H9 (cell line): ENCODE measurements at regions not wholly inside any gene's neighbourhood (a gene's known extent, or its start where the extent isn't known, plus 50 kb on each side); places are given as distances from the start of the nearest gene placed in this dataset.

Experiments
- DNase-seq: peaks from one replicate; pipeline ENCODE4 v3.0.0-alpha.2; 2017
- H2AFZ ChIP-seq: one replicate; pipeline ENCODE4 v1.6.1; 2013; ENCODE audit warnings: mild to moderate bottlenecking, low read length, control low read depth, moderate library complexity
- H2AK5ac ChIP-seq: 2 replicates; pipeline ENCODE4 v1.6.1; 2013; ENCODE audit warnings: low read length, control low read depth, mixed read lengths; ENCODE audit not compliant: insufficient read length
- H2BK120ac ChIP-seq: one replicate; pipeline ENCODE4 v1.6.1; 2013; ENCODE audit warnings: low read depth, mild to moderate bottlenecking, low read length, control low read depth, inconsistent platforms; ENCODE audit not compliant: poor library complexity, severe bottlenecking
- H2BK12ac ChIP-seq: 2 replicates; pipeline ENCODE4 v1.6.1; 2013; ENCODE audit warnings: low read length, control low read depth, mixed read lengths, low read depth; ENCODE audit not compliant: insufficient read length
- H2BK15ac ChIP-seq: 2 replicates; pipeline ENCODE4 v1.6.1; 2013; ENCODE audit warnings: low read depth, low read length, control low read depth
- H2BK20ac ChIP-seq: one replicate; pipeline ENCODE4 v1.6.1; 2013; ENCODE audit warnings: low read depth, mild to moderate bottlenecking, low read length, control low read depth, inconsistent platforms; ENCODE audit not compliant: poor library complexity, severe bottlenecking
- H2BK5ac ChIP-seq: 2 replicates; pipeline ENCODE4 v1.6.1; 2013; ENCODE audit warnings: low read length, control low read depth, mixed read lengths; ENCODE audit not compliant: insufficient read length
- H3K14ac ChIP-seq: 2 replicates; pipeline ENCODE4 v1.6.1; 2013; ENCODE audit warnings: low read length, control low read depth; ENCODE audit not compliant: insufficient read depth
- H3K18ac ChIP-seq: 2 replicates; pipeline ENCODE4 v1.6.1; 2013; ENCODE audit warnings: low read depth, mild to moderate bottlenecking, mixed read lengths, low read length, control low read depth; ENCODE audit not compliant: insufficient read length
- H3K23ac ChIP-seq: 2 replicates; pipeline ENCODE4 v1.6.1; 2013; ENCODE audit warnings: low read length, control low read depth, mixed read lengths, low read depth; ENCODE audit not compliant: insufficient read length
- H3K23me2 ChIP-seq: 2 replicates; pipeline ENCODE4 v1.6.1; 2013; ENCODE audit warnings: low read depth, mild to moderate bottlenecking, mixed read lengths, low read length, control low read depth; ENCODE audit not compliant: insufficient read length, poor library complexity, severe bottlenecking
- H3K27ac ChIP-seq: 2 replicates; pipeline ENCODE4 v1.5.1; 2013; ENCODE audit warnings: low read length, control low read depth, mixed read lengths, low read depth; ENCODE audit not compliant: insufficient read length
- H3K27me3 ChIP-seq: 2 replicates; pipeline ENCODE4 v1.6.1; 2013; ENCODE audit warnings: low read length, control low read depth, inconsistent platforms; ENCODE audit not compliant: insufficient read depth
- H3K4ac ChIP-seq: 2 replicates; pipeline ENCODE4 v1.6.1; 2013; ENCODE audit warnings: low read depth, mild to moderate bottlenecking, control low read depth, inconsistent platforms, low read length, moderate library complexity
- H3K4me1 ChIP-seq: 2 replicates; pipeline ENCODE4 v1.6.1; 2013; ENCODE audit warnings: low read length, control low read depth, inconsistent platforms; ENCODE audit not compliant: insufficient read depth
- H3K4me2 ChIP-seq: 2 replicates; pipeline ENCODE4 v1.6.1; 2013; ENCODE audit warnings: low read length, control low read depth, mixed read lengths; ENCODE audit not compliant: insufficient read length, insufficient read depth
- H3K56ac ChIP-seq: 2 replicates; pipeline ENCODE4 v1.6.1; 2013; ENCODE audit warnings: low read depth, mild to moderate bottlenecking, mixed read lengths, low read length, control low read depth; ENCODE audit not compliant: insufficient read length
- H3K79me1 ChIP-seq: 2 replicates; pipeline ENCODE4 v1.6.1; 2013; ENCODE audit warnings: low read depth, mild to moderate bottlenecking, moderate library complexity, low read length, control low read depth, inconsistent platforms; ENCODE audit not compliant: insufficient read depth, poor library complexity, severe bottlenecking
- H3K79me2 ChIP-seq: 2 replicates; pipeline ENCODE4 v1.6.1; 2013; ENCODE audit warnings: low read length, control low read depth, inconsistent platforms; ENCODE audit not compliant: insufficient read depth
- H3K9ac ChIP-seq: 2 replicates; pipeline ENCODE4 v1.6.1; 2013; ENCODE audit warnings: low read length, control low read depth, mixed read lengths; ENCODE audit not compliant: insufficient read length; ENCODE audit errors: extremely low read depth
- H3K9me3 ChIP-seq: one replicate; pipeline ENCODE4 v1.6.1; 2013; ENCODE audit warnings: low read depth, low read length, inconsistent platforms; ENCODE audit not compliant: control insufficient read depth
- H3T11ph ChIP-seq: one replicate; pipeline ENCODE4 v1.6.1; 2013; ENCODE audit warnings: mild to moderate bottlenecking, low read length, control low read depth, inconsistent platforms
- H4K20me1 ChIP-seq: one replicate; pipeline ENCODE4 v1.6.1; 2013; ENCODE audit not compliant: control insufficient read depth, insufficient read length, insufficient read depth
- H4K5ac ChIP-seq: 2 replicates; pipeline ENCODE4 v1.6.1; 2013; ENCODE audit warnings: low read depth, mild to moderate bottlenecking, mixed read lengths, low read length, control low read depth; ENCODE audit not compliant: insufficient read length
- H4K8ac ChIP-seq: replicated peaks from 2 replicates; pipeline ENCODE4 v1.6.1; 2013; ENCODE audit warnings: low read length, control low read depth, mixed read lengths, low read depth; ENCODE audit not compliant: insufficient read length
- H4K91ac ChIP-seq: 2 replicates; pipeline ENCODE4 v1.6.1; 2013; ENCODE audit warnings: low read depth, mild to moderate bottlenecking, moderate library complexity, mixed read lengths, low read length, control low read depth; ENCODE audit not compliant: insufficient read length
- H3K27ac Mint-ChIP-seq, 3 experiments: 2 replicates in 2 of 3; 3 replicates in 1 of 3; pipeline ENCODE4 v1.8.0; 2020 to 2021; ENCODE audit warnings: mixed read lengths in 3 of 3, mild to moderate bottlenecking in 1 of 3, moderate library complexity in 1 of 3
- H3K27me3 Mint-ChIP-seq: 2 replicates; pipeline ENCODE4 v1.8.0; 2021; ENCODE audit warnings: low read depth, mild to moderate bottlenecking, moderate library complexity, mixed read lengths
- H3K36me3 Mint-ChIP-seq, 3 experiments: 2 replicates in 2 of 3; 3 replicates in 1 of 3; pipeline ENCODE4 v1.8.0; 2020 to 2021; ENCODE audit warnings: low read depth in 3 of 3, mixed read lengths in 3 of 3; ENCODE audit not compliant: insufficient read depth in 1 of 3
- H3K4me1 Mint-ChIP-seq, 2 experiments: 2 replicates each; pipeline ENCODE4 v1.8.0; 2020; ENCODE audit warnings: mixed read lengths in 2 of 2
- H3K4me3 Mint-ChIP-seq, 2 experiments: 2 replicates in 1 of 2; 3 replicates in 1 of 2; pipeline ENCODE4 v1.8.0; 2020 to 2021; ENCODE audit warnings: mild to moderate bottlenecking in 2 of 2, mixed read lengths in 2 of 2, moderate library complexity in 1 of 2
- H3K9me3 Mint-ChIP-seq, 2 experiments: 2 replicates in 1 of 2; 3 replicates in 1 of 2; pipeline ENCODE4 v1.8.0; 2020; ENCODE audit warnings: mild to moderate bottlenecking in 2 of 2, mixed read lengths in 2 of 2, moderate library complexity in 1 of 2
- WGBS: extraction: QIAGEN DNeasy Blood & Tissue Kit; methylation state at CpG from one replicate; pipeline ENCODE4 v1.1.7; 2013; ENCODE audit warnings: missing lambda C conversion rate, low lambda C conversion rate, mixed read lengths; ENCODE audit not compliant: insufficient read length; ENCODE audit errors: extremely low coverage; 5-methylcytosine and 5-hydroxymethylcytosine counted together
- TF ChIP-seq, protein P1 (sequence below): fragments of 200-600 bp; sonication (generic); conservative IDR thresholded peaks from 3 replicates; pipeline ENCODE4 v1.8.0; 2021; ENCODE audit warnings: antibody characterized with exemption, mild to moderate bottlenecking

DNA sequence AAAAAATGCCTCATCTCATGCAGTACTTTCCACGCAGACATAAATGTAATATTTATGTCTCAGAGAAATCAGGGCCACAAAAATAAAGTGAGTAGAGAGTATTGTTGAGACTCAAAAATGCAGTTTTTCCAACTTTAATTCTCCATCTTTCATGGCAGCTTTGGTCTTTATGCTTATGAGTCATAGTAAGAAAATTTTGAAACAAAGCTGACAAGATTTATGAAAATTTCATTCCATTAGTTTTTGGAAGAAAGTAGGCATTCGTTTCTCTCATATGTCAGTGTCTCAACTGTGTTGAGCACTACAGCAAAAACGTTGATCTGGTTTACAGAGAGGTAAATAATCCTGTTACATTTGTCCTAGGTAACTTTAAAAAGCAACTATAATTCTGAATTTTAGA is 656.8 kb downstream of the IQCM start:
- Histone ChIP-seq H3K23me2 (no peaks in the 10 kb centered on the region), H3K9ac (no peak overlapping the region), H2AFZ (no peak overlapping the region), H4K20me1 (no peaks in the 10 kb centered on the region), H3K9me3 (no peaks in the 10 kb centered on the region), H3K14ac (no peak overlapping the region), H2BK5ac (no peak overlapping the region), H2BK15ac (no peak overlapping the region), H2BK20ac (no peak overlapping the region), H3K4ac (no peak overlapping the region), H3K23ac (no peak overlapping the region), H3K18ac (no peak overlapping the region), H3K4me1 (no peaks in the 10 kb centered on the region; the same call in 1 of the 2 replicates), H2AK5ac (no peak overlapping the region), H3K4me2 (no peak overlapping the region), H4K91ac (no peak overlapping the region), H3K27ac (no peak overlapping the region), H3K56ac (no peak overlapping the region), H3K79me1 (no peaks in the 10 kb centered on the region), H3T11ph (no peak overlapping the region), H4K8ac (no peak overlapping the region), H2BK12ac (no peak overlapping the region), H3K79me2 (no peaks in the 10 kb centered on the region), H2BK120ac (no peak overlapping the region), H4K5ac (no peak overlapping the region), H3K27me3 (no peaks in the 10 kb centered on the region)
- Mint-ChIP-seq H3K27ac (no peak overlapping the region), H3K27me3 (no peaks in the 10 kb centered on the region), H3K4me1 (peaks cover under 1 to 4% of the 10 kb centered on the region in 2 experiments), H3K9me3 (no peaks in the 10 kb centered on the region), H3K4me3 (no peak overlapping the region), H3K36me3 (no peaks in the 10 kb centered on the region; a peak in 1 of 7 replicates)
- no CpG with 5 or more reads among the region's 3 CpGs for WGBS
- no peak for DNase-seq
- TF ChIP-seq, protein P1, sequence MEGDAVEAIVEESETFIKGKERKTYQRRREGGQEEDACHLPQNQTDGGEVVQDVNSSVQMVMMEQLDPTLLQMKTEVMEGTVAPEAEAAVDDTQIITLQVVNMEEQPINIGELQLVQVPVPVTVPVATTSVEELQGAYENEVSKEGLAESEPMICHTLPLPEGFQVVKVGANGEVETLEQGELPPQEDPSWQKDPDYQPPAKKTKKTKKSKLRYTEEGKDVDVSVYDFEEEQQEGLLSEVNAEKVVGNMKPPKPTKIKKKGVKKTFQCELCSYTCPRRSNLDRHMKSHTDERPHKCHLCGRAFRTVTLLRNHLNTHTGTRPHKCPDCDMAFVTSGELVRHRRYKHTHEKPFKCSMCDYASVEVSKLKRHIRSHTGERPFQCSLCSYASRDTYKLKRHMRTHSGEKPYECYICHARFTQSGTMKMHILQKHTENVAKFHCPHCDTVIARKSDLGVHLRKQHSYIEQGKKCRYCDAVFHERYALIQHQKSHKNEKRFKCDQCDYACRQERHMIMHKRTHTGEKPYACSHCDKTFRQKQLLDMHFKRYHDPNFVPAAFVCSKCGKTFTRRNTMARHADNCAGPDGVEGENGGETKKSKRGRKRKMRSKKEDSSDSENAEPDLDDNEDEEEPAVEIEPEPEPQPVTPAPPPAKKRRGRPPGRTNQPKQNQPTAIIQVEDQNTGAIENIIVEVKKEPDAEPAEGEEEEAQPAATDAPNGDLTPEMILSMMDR = no peak
